CD4-positive, alpha-beta T cell treated with Interleukin-10 for 1 hour (primary cell): ENCODE measurements at regions not wholly inside any gene's neighbourhood (a gene's known extent, or its start where the extent isn't known, plus 50 kb on each side); places are given as distances from the start of the nearest gene placed in this dataset.
A peak's percentile ranks its signal among the peaks of the same experiment; 100 is the strongest.

ENCODE experiments used
- DNase-seq: peaks from one replicate; pipeline ENCODE4 v3.0.0-alpha.2; 2020

DNA sequence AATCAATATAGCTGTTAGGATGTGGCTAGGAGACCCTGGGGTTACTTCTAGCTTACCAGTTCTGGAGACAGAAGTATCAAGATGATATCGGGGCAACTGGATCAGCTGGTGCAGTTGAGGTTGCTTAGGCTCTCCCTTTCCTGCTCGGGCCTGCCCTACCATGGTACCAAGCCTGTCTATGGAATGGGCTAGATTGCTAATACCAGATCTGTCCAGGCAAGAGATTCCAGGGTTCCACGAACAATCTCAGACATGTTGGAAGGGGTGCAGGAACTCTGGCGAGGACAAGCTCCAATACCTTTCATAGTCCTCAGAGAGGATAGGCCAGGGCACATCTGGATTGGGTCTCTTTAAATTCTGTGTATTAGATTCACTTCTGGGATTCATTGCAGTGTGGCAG lies 53.8 kb downstream of the ADM start:
- DNase-seq = no peak

GRCh38 chr11:10359171-10359570 lies 54.3 kb downstream of the ADM start:
- no peak for DNase-seq

GRCh38 chr11:10360835-10361234 lies 56.0 kb downstream of the ADM start:
- no peak for DNase-seq

GRCh38 chr11:10365045-10365444 lies 60.2 kb downstream of the ADM start:
- DNase-seq = no peak

- peak; percentile 56 for DNase-seq
Observed at GRCh38 chr11:10366568-10367331, 61.9 kb downstream of the ADM start.

DNA sequence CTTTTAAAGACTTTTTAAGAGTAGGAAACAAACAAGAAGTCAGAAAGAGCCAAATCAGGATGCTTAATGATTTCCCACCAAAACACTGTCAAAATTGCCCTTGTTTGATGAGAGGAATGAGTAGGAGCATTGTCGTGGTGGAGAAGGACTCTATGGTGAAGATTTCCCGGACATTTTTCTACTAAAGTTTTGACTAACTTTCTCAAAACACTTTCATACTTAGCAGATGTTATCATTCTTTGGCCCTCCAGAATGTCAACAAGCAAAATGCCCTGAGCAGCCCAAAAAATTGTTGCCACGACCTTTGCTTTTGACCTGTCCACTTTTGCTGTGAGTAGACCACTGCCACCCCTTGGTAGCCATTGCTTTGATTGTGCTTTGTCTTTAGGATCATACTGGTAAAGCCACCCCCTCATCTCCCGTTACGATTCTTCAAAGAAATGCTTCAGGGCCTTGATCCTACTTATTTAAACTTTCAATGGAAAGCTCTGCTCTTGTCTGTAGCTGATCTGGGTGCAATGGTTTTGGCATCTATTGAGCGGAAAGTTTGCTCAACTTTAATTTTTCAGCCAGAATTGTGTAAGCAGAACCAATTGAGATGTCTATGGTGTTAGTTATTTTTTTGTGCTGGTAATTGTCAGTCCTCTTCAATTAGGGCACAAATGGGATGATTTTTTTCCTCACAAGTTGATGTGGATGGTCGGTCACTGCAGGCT lies 67.2 kb downstream of the ADM start:
- no peak for DNase-seq

GRCh38 chr11:10373340-10373739 lies 68.5 kb downstream of the ADM start:
- no peak for DNase-seq

DNA sequence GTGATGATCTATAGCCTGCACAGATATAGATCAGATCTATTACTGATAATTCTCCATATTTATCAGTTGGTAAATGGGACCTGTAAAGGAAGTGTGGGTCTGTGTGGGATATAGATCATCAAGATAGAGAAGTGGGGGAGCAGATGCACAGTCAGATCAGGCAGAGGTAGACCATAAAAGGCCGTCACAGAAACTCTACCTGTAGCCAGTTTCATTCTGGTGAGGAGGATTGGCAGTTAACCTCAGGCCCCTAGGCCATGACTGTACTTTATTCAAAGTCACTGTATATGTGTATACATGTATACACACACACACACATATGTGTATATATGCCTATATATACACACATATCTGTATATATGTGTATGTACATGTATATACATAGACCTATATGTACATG lies 69.1 kb downstream of the ADM start:
- no peak for DNase-seq

- no peak for DNase-seq
Observed at GRCh38 chr11:10374386-10374785, 69.5 kb downstream of the ADM start.

- DNase-seq = no peak
Observed at GRCh38 chr11:10375280-10375971, 70.6 kb downstream of the ADM start.

- DNase-seq = no peak
Observed at GRCh38 chr11:10376061-10376460, 71.2 kb downstream of the ADM start.

DNA sequence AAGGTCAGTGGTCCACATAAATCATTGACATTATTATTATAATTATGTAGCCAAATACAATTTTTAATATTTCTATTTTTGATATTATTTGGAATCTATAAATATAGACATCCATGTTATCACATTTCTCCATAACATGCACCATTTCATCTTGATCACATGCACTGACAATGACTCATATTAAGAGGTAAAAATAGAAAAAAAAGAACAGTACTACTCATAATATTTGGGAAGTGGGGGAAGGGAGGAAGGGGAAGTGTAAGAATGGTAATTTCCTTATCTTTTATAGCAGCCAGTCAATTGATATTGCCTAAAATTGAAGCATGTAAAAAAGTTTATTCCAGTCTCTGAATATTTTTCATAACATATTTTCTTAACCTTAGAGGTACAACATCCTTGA lies 72.3 kb downstream of the ADM start:
- DNase-seq = no peak

GRCh38 chr11:10378362-10378761 lies 73.5 kb downstream of the ADM start:
- DNase-seq = no peak

DNA sequence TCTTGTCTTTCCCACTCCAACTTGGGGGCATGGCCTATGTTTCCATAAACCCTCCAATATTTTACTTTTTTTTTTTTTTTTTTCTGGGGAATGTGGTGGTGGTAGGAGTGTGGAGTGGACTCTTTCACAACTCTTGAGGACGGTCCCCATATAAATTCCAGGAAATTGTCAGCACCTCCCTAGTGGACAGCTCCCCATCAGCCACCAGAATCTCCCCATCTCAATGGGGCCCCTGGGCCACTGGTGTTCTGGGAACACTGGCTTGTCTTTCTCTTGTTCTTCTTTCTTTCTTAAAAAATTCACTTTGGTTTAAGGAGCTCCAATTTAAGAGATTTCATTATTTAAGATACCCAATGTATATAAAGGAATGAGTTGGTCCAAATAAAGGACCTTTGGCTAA lies 74.1 kb downstream of the ADM start:
- no peak for DNase-seq

DNA sequence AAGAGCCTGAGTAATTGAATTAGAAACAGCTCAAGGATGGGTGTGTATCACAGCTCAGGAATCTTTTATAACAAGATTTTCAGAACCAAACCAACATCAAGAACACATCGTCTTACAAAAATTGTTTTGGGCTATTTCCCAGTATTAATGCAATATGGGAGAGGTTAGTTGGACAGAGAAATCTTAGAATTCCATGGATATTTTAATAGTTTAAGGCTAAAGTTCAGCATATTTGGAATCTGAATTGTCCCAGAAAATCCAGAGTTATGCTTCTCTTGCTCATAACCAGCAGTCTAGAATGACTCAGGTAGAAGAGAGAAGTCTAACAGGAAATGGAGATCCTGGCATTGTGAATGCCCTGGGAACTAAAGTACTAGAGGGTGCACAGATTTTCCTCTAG lies 74.6 kb downstream of the ADM start:
- no peak for DNase-seq

GRCh38 chr11:10379871-10380568 lies 75.0 kb upstream of the AMPD3 start:
- DNase-seq = no peak

GRCh38 chr11:10380921-10381320 lies 74.1 kb upstream of the AMPD3 start:
- DNase-seq = no peak

- DNase-seq = no peak
Observed at GRCh38 chr11:10381736-10382135, 73.3 kb upstream of the AMPD3 start.

DNA sequence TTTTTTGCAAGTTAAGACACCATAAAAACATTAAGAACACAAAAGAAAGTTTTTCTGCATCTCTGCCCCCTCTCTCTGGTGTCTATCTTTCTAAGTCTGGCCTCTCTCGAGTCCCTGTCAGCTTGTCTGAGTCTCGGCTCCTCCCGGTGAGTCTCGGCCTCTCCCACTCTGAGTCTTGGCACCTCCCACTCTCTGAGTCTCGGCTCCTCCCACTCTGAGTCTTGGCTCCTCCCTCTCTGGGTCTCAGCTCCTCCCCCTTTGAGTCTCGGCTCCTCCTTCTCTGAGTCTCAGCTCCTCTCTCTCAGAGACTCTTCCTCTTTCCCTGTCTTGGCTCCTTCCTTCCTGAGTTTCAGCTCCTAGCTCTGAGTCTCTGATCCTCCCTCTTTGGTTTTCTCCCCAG lies 72.5 kb upstream of the AMPD3 start:
- DNase-seq = no peak

GRCh38 chr11:10385696-10386095 lies 69.4 kb upstream of the AMPD3 start:
- DNase-seq = no peak

DNA sequence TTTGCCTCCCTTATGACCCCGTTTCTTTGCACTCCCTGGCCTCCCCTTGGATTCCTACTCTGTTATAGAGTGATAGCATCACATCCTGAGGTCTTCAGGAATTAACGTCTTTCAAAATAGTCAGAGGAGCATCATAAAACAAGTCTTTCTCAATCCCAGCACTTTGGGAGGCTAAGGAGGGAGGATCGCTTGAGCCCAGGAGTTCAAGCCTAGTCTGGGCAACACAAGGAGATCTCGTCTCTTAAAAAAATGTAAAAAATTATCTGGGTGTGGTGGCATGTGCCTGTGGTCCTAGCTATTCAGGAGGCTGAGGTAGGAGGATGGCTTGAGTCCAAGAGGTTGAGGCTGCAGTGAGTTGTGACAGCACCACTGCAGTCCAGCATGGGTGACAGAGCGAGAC lies 68.7 kb upstream of the AMPD3 start:
- DNase-seq = no peak

- no peak for DNase-seq
Observed at GRCh38 chr11:10386861-10387205, 68.2 kb upstream of the AMPD3 start.
